ENCODE measurements at regions not wholly inside any gene's neighbourhood (a gene's known extent, or its start where the extent isn't known, plus 50 kb on each side); places are given as distances from the start of the nearest gene placed in this dataset.

GRCh38 chr13:65336916-65337315 is 1893.2 kb downstream of the PCDH9 start:
- H3K9ac ChIP-seq (ENCODE audit: low read depth, low read length): no peak overlapping the region
- H2BK120ac ChIP-seq (ENCODE audit: low read depth, low read length): no peak overlapping the region
- H3K27ac ChIP-seq (ENCODE audit: insufficient read depth, low read length): peak overlapping the region; percentile 55; the same call in 1 of the 2 replicates
- H2BK5ac ChIP-seq (ENCODE audit: low read depth, low read length, poor library complexity, severe bottlenecking): no peak overlapping the region
- no peak overlapping the region for H3K23ac ChIP-seq (ENCODE audit: low read depth, low read length)
- no peak overlapping the region for H2BK15ac ChIP-seq (ENCODE audit: low read depth, low read length)
- H3K4ac ChIP-seq (ENCODE audit: low read depth, low read length): no peak overlapping the region
- dilution Hi-C loops (cut with HindIII; ENCODE audit: low sequenced_read_pairs, unreplicated experiment) (no loop called here), intact Hi-C loops (cut with micrococcal nuclease) (no loop called here), in situ Hi-C loops (cut with MboI; ENCODE audit: low sequenced_read_pairs) (no loop called here)
- no peak overlapping the region for H4K91ac ChIP-seq (ENCODE audit: insufficient read depth, low read depth, low read length)
- no CpG with 5 or more reads among the region's 1 CpG for WGBS, 2 experiments (ENCODE audit: extremely low coverage in 2 of 2, insufficient read length in 1 of 2)
- no peaks in the 10 kb centered on the region for H3K36me3 ChIP-seq (ENCODE audit: control insufficient read depth, insufficient read depth, low read length)
- H3K9me1 ChIP-seq (ENCODE audit: insufficient read depth, low read length): peaks cover 7% of the 10 kb centered on the region; the same call in 1 of the 2 replicates
- H3K56ac ChIP-seq (ENCODE audit: extremely low read depth, insufficient read depth, low read length): no peak overlapping the region
- no TSS peak for BruUV-seq (replicated peaks)
- H3K9me3 ChIP-seq (ENCODE audit: control insufficient read depth, insufficient read depth, low read length): no peaks in the 10 kb centered on the region
- no peak overlapping the region for H3K4me3 ChIP-seq (ENCODE audit: insufficient read depth, low read depth, low read length)
- H2BK20ac ChIP-seq (ENCODE audit: low read depth, low read length): no peak overlapping the region
- no peak overlapping the region for H3K14ac ChIP-seq (replicated peaks; ENCODE audit: low read depth, low read length)
- H3K27me3 ChIP-seq (ENCODE audit: control insufficient read depth, insufficient read depth, low read length): no peaks in the 10 kb centered on the region
- peak overlapping the region; percentile 68 for H3K4me2 ChIP-seq (ENCODE audit: low read depth, low read length)
- no peak overlapping the region for H4K8ac ChIP-seq (ENCODE audit: low read depth in 2 of 2, low read length in 2 of 2)
- no peaks in the 10 kb centered on the region for H4K20me1 ChIP-seq (ENCODE audit: insufficient read depth, low read length)
- ATAC-seq (ENCODE audit: low read depth): peak; percentile 97
- H2AK9ac ChIP-seq (replicated peaks; ENCODE audit: low read depth, low read length, poor library complexity): no peak overlapping the region
- ChIA-PET POLR2A (ENCODE audit: unreplicated experiment) (no interaction called here), CTCF (interaction anchor here (0.7 kb wide), 1 partner anchor 38 kb away, joined by 4 read pairs; no protein-coding TSS in a partner anchor)
- no peak overlapping the region for H4K5ac ChIP-seq (ENCODE audit: low read depth, low read length)
- H2AFZ ChIP-seq (replicated peaks; ENCODE audit: low read length, poor library complexity): no peak overlapping the region
- H3K79me1 ChIP-seq (ENCODE audit: low read depth in 1 of 2, low read length in 2 of 2): no peaks in the 10 kb centered on the region
- peak; percentile 84 for DNase-seq
- TF ChIP-seq CHD1 (IDR thresholded peaks at IDR 0.05; ENCODE audit: low read depth, low read length) (no peak), FOS (IDR thresholded peaks at IDR 0.05; ENCODE audit: low read depth, low read length) (0 out of 2 replicates have a peak, but pooled peaks have one; percentile 17), CEBPB (IDR thresholded peaks at IDR 0.05; ENCODE audit: low read depth, low read length) (peak; percentile 26; the same call in 1 of the 2 replicates)
- H2AK5ac ChIP-seq (ENCODE audit: low read depth, low read length): no peak overlapping the region
- H3K4me1 ChIP-seq (ENCODE audit: control insufficient read depth, insufficient read depth, low read length): peaks cover 8% of the 10 kb centered on the region
- no peak overlapping the region for H3K18ac ChIP-seq (ENCODE audit: low read depth, low read length)
